Limb (tissue), 2 donors: ENCODE measurements at regions not wholly inside any gene's neighbourhood (a gene's known extent, or its start where the extent isn't known, plus 50 kb on each side); places are given as distances from the start of the nearest gene placed in this dataset.

Experiments used
- DNase-seq, 2 donors: peaks; one replicate each; pipeline ENCODE4 v3.0.0-alpha.2; 2016; ENCODE audit errors: extremely low spot score in 2 of 2

DNA sequence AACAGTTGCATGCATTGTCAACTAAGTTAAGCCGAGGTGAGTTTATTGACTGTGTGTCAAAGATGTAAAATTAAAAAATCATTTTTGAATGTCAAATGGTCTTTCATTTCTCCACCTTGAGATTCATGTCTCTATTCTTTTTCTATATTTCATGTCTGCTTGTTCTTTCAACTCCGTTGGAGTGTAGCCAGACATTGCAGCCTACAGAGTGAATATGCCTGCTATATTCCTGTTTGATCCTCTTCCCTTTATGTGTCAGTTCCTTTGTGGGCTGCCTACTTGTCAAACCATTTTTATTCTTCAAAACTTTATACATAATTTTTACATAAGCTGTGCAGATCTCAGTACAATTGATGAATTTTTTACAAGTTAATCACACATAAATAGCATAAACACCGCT, 1325.8 kb upstream of the PRMT6 start:
- DNase-seq, result no peak

DNA sequence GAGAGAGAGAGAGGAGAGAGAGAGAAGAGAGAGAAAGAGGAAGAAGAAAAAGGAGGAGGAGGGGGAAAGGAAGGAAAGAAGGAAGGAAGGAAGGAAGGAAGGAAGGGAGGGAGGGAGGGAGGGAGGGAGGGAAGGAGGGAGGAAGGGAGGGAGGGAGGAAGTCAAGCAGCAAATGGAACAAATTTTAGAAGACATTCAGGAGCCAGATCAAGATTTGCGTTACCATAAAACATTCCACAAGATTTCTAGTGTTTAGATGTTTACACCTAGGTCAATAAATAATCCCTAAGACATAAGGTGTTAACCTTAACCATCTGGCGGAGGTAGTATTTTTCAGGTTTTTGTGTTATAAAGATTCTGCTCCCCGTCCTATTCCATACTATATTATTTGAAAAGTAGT, 1320.1 kb upstream of the PRMT6 start:
- no peak for DNase-seq

DNA sequence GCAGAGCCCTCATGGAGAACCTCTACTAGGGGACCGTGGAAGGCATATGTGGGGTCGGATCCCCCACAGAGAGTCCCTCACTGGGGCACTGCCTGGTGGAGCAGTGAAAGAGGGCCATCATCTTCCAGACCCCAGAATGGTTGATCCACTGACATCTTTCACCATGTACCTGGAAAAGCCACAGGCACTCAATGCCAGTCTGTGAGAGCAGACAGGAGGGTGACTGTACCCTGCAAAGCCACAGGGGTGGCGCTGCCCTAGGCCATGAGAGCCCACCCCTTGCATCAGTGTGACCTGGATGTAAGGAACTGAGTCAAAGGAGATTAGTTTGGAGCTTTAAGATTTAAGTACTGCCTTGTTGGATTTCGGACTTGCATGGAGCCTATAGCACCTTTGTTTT, 1276.7 kb upstream of the PRMT6 start:
- DNase-seq, result no peak

DNA sequence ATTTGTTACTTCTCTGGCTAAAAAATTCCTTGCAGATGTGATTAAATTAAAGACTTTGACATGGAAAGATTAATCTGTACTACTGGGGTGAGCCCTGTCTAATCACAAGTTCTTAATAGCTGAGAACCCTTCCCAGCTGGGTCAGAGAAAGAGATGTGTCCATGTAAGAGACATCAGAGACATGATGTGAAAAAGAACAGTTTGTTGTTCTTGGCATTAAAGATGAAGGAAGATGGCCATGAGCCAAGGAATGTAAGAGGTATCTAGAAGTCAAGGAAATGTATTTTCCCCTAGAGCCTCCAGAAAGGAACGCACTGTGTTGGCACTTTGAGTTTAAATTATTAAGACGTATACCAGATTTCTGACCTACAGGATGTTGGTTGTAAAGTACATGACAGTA, 1271.5 kb upstream of the PRMT6 start:
- no peak for DNase-seq

DNA sequence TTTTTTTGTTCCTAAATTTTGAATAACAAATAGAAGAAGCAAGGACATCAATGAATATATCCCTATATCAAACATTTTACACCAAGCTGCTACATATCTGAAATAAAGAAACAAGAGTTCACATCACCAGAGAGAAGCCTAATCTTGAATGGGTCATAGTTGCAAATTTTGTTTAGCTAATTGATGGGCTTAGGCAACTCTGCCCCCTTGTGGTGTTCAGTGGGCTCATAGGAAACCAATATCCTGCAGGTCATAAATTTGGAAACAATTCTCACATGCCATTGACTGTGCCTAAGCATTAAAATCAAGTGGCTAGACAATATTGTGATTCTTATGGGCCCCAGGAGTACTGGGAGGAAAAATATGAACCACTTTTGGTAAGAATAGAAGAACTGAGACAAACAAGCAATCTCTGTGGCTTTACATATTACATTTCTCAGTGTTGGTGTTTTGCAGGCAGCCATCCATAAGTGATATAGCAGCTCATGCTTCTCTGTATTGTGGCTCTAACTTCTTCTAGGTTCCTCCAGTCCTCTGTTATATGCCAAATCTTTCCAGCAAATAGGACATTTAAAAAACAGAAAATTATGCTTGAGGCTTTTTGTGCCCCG, 1262.8 kb upstream of the PRMT6 start:
- DNase-seq, result peak; percentile 59 to 61

DNA sequence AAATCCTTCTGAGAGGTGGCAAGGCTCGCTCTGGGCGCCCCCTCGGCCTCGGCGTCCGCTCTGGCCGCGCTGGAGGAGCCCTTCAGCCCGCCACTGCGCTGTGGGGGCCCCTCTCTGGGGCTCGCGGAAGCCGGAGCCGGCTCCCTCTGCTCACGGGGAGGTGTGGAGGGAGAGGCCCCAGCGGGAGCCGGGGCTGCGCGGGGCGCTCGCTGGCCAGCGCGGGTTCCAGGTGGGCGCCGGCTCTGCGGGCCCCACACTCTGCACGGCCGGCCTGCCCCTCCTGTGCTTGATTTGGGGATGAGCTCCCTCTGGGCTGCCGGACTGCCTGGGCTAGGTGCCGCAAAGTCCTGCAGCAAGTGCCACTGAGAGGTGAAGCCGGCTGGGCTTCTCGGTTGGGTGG, 1260.7 kb upstream of the PRMT6 start:
- no peak for DNase-seq

DNA sequence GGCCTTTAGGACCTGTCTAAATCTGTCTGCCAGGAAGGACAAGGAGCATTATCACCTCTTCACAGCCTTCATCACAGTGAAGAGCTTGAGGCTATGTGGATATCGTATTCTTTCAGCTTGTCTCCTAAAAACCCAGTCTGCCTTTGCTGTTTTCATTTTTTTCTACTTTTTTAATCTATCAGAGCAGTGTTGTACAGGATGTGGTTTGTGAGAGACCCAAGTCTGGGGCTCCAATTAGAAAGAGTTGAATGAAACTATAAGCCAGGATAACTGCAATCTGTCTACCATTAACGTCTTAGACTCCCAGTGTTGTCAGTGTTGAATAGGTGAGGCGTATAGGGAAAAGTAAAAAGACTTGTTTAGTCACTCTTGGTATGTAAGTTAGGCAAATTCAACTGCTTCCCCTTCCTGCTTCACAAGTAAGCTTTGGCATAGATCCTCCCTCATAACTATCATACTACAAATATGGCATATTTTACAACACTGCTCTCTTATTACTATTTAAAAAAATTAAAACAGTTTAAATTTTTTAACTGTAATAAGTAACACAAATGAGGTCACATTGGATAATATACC, 1225.8 kb upstream of the PRMT6 start:
- no peak for DNase-seq

DNA sequence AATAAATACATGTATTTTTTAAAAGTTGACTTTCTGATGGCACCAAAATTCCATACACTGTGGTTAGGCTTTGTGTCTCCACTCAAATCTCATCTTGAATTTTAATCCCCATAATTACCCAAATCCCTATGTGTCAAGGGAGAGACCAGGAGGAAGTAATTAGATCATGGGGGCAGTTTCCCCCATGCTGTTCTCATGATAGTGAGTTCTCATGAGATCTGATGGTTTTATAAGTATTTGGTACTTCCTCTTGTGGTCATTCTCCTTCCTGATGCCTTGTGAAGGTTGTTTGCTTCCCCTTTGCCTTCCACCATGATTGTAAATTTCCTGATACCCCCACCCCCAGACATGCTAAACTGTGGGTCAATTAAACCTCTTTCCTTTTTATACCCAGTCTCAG, 1218.4 kb upstream of the PRMT6 start:
- no peak for DNase-seq

DNA sequence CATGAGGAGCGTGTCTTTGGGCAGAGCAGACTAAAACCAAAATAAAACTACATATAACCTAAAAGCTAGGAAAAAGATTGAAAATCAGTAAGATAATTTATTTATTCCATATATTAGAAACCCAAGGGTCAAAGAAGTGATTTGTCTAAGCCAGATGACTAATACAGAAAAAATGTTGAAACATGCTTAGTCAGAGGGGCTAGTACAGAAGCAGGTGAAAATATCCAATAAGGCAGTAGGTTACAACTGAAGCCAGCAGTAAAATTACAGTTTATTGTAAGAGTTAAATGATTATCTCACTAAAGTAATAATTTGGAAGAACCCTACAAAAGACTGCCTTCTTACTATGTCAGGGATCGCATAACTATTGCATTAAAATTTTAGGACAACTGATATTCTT, 1190.9 kb upstream of the PRMT6 start:
- no peak for DNase-seq

DNA sequence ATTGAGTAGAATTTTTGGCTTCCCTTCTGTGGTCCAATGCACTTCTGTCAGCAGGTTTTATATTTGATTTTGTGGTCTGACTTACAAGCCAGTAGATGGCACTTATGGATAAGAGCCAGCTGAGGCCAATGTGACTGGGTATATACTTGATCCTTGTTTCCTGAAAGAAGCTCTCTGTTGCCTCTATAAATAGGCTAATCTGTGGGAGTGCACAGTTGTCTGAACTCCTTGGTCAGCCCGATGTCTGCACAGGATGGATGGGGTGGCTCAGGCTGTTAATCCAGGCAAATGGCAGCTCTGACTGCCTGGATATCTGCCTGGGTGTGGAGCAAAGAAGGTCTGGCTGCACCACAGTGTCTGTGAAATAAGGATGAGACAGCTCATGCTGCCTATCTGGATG, 1183.7 kb upstream of the PRMT6 start:
- DNase-seq, result no peak

DNA sequence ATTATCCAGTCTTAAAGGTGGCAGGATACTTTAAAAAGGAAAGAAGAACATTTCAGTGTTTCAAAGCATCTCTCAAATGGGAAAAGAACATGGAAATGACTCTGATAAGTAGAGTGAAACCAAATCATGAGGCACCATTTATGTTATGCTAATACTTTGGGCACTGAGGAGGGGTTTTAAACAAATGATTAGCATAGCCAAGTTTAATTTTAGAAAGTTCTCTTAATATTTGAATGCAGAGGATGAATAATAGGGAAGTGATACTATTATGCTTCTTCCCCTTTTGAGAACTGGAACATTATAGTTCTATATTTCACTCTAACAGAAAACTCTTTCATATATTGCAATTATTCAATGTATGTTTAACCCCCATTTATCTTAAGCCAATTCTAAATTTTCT, 1181.9 kb upstream of the PRMT6 start:
- no peak for DNase-seq

DNA sequence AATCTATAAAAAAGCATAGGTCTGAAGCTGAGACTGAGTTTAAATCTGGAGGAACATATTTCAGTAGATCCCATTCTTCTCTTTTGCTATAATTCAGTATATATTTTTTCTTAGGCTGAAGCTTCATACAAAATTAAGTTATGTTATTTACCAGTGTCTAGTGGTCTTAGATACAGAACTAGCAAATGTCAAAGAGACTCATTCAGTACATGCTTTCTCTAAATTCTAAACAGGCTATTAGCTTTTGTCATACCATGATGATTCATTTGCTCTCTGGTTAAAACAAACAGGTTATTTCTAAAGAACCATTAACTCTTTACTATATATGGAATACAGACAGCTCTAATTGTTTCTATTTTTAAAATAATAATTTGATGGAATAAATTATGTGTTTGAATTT, 1170.2 kb upstream of the PRMT6 start:
- DNase-seq, result no peak

DNA sequence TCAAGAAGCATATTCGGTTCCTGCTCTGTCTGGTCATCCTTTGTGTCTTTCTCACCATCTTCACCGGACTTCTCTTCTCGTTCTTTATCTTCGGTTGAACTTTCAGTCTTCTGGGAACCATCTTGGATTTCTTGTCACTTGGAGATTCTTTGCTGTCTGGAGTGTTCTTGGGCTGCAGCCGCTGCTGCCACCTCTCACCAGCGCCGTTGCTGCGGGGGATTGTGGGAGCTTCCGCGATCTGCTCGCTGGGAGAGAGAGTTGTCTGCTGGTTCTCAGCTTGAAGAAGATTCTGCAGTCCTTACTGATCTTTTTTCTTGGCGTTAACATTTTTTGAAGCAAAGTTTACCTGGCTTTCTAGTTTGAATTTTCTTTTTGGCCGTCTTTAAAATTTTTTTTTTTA, 1165.2 kb upstream of the PRMT6 start:
- DNase-seq, result no peak

DNA sequence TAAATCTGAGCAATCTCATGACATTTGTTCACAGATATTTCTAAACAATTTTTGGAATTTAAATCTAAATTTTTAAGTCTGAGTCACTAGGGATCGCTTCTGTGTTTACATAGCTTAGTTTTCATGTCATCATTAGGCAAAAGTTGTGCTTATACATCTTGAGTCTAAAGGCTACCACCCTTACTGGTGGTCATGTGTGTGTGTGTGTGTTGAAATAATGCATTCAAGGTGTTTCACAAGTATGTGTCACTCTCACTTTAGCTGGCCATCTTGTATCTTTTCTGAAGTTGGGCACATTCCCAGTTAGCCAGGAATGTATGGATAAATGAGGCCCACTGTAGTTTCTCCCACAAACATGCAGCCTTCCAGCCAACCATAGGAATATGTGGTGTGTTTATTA, 1162.5 kb upstream of the PRMT6 start:
- DNase-seq, result no peak

DNA sequence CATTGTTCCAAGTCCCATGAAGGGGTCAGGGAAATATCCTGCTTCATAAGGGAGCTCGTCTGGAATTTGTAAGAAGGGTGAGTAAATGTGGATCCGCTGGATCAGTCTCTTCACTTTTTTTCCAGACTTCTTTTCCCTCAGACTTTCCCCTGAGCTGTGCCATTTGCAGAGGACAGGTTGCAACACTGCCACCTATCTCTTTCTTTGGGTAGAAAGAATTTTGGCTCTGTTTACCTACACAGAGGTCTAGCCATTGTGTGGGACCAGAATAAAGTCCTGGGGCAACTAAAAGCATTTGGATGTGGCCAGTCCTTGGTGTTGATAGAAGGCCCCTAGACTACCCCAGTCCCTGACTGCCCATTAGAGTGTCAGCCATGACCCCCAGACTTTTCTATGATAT, 1146.7 kb upstream of the PRMT6 start:
- no peak for DNase-seq

DNA sequence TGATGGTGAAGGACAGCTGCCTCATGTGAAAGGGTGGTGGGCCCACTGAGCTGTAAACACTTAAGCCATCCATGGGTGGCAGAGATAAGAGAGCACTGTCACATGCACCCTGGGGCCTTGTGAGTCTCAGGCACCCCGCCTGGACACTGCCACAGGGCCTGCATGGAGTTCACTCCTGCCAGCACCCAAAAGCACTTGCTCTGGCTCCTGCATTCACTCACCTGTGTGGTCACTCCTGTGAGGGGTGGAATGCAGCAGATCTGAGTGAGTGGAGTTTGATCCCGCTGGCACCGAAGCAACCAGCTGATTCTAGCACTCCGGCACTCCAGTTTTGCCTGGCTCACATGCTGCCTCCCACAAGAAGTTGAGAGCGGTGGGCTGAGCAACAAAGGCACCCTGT, 1142.1 kb upstream of the PRMT6 start:
- no peak for DNase-seq

DNA sequence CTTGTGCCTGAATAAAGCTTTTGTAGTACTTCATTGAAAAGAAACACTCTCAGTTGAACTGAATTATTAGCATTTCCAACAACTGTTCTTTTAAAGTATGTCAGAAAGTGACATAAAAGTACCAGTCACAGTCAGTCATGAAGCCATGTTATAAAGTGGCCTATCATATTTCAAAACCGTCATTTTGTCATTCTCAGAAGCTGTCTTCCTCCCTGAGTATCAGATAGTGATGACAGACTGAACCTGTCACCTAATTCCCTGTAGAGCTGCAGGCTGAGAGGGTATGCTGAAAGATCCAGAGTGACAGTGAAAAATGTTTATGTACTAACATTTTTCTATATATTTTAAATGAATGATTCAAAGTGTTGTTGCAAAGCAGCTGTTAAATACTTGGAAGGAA, 1121.7 kb upstream of the PRMT6 start:
- no peak for DNase-seq

DNA sequence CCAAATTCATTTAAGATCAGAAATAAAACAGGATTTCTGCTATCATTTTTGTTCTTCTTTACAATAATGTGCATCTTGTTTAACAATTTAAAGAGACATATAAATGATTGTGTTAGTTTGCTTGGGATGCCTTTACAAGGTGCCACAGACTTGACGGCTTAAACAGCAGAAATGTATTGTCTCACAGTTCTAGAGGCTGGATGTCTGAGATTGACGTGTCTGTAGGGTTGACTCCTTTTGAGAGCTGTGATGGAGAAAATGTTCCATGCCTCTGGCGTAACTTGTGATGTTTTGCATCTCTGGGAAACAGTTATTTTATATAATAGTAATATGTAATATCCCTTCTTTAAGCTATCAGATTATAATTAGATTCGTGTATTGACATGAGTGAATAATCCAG, 1091.6 kb upstream of the PRMT6 start:
- DNase-seq, result no peak

DNA sequence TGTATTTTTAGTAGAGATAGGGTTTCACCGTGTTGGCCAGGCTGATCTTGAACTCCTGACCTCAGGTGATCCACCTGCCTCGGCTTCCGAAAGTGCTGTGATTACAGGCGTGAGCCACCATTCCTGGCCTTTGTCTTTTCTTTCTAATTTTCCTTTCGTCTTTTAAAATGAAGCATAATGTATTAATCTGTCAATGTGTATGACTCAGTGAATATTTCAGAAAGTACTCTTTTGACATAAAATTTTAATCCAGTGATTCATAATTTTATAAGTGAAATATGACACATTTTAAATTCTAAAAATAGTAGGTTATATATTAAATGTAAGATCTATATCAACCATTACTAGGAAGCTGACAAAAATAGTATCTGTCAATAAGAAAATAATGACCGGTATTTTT, 1059.0 kb upstream of the PRMT6 start:
- no peak for DNase-seq

DNA sequence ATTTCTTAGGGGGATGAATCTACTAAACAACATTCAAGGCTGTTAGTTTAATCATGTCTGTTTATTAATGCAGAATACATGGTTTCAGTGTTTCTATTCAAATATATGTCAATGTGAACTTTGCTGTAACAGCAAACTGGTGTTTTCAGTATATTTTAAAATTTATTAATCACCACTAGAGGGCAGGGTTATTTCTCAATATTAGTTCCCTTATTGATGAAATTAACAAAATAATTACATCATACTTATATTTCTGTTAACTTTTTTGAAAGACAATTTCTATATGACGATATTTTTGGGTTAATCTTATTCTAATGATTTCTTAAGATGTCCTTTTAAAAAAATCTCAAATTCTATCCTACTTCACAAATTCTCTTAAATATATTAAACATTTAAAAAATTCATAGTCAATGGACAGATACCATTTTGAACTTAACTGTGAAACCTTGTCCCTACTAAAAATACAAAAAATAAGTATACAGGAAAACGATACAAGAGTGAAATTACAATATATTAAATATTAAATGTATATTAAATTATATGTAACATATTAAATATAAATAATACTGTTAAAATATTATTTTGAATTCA, 1034.1 kb upstream of the PRMT6 start:
- peak in 1 of 2 donors; percentile 21 for DNase-seq

DNA sequence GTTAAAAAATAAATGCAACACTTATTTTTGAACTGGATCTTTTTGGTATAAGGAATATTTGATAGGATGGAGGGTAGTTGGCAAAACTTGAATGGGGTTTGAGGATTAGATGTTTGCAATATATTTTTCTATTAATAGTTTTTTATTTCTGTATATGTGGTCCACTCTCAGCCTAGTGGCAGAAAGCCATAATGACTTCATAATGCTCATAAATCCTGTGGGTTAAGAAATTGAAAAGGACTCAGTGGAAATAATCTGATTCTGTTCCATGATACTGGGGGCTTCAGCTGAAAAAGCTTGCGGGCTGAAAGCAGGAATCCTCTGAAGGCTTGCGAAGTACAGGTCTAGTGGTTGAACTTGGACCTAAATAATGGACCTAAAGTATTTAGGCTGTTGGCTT, 1028.6 kb upstream of the PRMT6 start:
- peak in 1 of 2 donors; percentile 15 for DNase-seq

DNA sequence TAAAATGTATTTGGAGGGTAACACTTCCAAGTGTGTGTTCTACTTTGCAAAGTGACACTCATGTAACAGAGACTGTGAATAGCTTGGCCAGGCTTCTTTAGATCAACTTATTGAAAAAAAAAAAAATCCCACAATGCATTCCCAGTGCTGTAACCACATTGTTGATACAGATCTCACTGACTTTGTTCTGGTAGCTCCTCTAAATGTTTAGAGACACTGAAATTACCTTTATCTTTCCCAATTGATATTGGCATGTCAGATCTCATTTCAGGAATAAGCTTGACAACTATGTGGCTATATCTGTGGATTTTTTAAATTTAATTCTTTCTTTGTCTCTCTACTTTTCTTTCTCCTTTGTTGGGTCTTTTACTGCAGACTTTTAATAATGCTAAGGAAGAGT, 1018.9 kb upstream of the PRMT6 start:
- no peak for DNase-seq

DNA sequence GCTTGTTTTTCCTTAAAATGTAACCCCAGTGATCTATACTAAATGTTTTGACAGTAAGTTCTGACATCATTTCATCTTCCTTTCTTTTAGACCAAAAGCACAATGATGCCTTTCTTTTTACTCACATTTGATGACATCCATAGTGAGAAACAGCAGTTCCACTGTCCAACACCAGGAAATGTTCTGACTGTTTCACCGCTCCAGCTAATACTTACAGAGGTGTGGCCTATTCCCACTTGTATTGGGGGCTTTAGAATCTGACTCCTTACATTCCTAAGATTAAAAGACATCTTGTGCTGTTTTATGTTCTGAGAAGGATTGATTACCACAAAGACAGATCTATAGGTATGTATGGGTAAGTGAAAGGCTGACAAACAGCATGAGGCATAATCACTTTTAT, 1018.2 kb upstream of the PRMT6 start:
- DNase-seq, result no peak

DNA sequence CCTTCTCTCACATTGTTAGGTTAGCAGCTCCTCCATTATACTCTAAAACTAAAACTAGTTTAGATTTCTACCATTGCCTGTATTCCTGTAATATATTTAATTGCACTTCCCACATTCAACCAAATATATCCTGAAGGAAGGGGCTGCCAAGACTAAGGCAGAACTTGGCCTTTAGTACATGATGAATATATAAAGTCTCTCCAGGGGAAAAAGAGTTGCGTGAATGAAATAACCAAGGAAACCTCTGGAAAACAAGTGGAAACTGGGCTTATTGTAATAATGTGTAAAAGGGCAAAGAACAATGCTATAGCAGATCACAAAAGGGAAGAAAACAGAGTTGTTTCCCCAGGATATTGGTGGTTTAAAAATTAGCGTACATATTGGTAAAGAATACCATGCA, 1012.5 kb upstream of the PRMT6 start:
- DNase-seq, result peak in 1 of 2 donors; percentile 3
